ENCODE measurements at regions not wholly inside any gene's neighbourhood (a gene's known extent, or its start where the extent isn't known, plus 50 kb on each side); places are given as distances from the start of the nearest gene placed in this dataset.

DNA sequence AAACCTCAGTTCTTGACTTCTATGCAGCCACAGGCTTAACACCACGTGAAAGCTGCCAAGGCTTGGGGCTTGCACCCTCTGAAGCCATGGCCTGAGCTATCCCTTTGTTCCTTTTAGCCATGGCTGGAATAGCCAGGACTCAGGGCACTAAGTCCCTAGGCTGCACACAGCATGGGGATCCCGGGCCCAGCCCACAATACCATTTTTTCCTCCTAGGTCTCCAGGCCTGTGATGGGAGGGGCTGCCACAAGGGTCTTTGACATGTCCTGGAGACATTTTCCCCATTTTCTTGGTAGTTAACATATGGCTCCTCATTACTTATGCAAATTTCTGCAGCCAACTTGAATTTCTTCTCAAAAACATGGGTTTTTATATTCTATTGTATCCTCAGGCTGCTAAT is 619.1 kb downstream of the NYAP2 start:
- Histone ChIP-seq H3K27me3 (ENCODE audit: control insufficient read depth, insufficient read depth, low read length) (no peaks in the 10 kb centered on the region), H3K4me1 (ENCODE audit: control insufficient read depth in 2 of 3, insufficient read depth in 2 of 3, low read depth in 1 of 3, low read length in 3 of 3) (no peaks in the 10 kb centered on the region), H3K9ac (ENCODE audit: low read length in 3 of 3) (no peak overlapping the region), H3K36me3 (ENCODE audit: control insufficient read depth in 2 of 3, insufficient read depth in 3 of 3, low read length in 3 of 3) (no peaks in the 10 kb centered on the region), H3K27ac (ENCODE audit: low read depth in 2 of 2, low read length in 2 of 2) (no peak overlapping the region), H3K9me3 (ENCODE audit: control insufficient read depth in 2 of 3, insufficient read depth in 1 of 3, low read length in 3 of 3) (no peaks in the 10 kb centered on the region), H3K4me3 (ENCODE audit: low read length in 3 of 3) (no peak overlapping the region)
- DNase-seq (no peak), FAIRE-seq (no peak)
- TF ChIP-seq, protein P1, sequence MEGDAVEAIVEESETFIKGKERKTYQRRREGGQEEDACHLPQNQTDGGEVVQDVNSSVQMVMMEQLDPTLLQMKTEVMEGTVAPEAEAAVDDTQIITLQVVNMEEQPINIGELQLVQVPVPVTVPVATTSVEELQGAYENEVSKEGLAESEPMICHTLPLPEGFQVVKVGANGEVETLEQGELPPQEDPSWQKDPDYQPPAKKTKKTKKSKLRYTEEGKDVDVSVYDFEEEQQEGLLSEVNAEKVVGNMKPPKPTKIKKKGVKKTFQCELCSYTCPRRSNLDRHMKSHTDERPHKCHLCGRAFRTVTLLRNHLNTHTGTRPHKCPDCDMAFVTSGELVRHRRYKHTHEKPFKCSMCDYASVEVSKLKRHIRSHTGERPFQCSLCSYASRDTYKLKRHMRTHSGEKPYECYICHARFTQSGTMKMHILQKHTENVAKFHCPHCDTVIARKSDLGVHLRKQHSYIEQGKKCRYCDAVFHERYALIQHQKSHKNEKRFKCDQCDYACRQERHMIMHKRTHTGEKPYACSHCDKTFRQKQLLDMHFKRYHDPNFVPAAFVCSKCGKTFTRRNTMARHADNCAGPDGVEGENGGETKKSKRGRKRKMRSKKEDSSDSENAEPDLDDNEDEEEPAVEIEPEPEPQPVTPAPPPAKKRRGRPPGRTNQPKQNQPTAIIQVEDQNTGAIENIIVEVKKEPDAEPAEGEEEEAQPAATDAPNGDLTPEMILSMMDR (IDR thresholded peaks at IDR 0.05; ENCODE audit: borderline replicate concordance, extremely low read depth, insufficient read depth), result no peak
- intact Hi-C loops (cut with DNase I), result no loop called here

DNA sequence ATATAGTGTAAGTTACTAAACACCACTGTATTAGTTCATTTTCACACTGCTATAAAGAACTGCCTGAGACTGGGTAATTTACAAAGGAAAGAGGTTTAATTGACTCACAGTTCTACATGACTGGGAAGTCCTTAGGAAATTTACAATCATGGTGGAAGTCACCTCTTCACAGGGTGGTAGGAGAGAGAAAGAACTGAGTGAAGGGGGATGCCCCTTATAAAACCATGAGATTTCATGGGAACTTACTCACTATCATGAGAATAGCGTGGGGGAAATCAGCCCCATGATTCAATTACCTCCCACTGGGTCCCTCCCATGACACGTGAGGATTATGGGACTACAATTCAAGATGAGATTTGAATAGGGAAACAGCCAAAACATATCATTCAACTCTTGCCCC is 618.0 kb downstream of the NYAP2 start:
- Histone ChIP-seq H3K27me3 (ENCODE audit: control insufficient read depth, insufficient read depth, low read length) (no peaks in the 10 kb centered on the region), H3K4me1 (ENCODE audit: control insufficient read depth in 2 of 3, insufficient read depth in 2 of 3, low read depth in 1 of 3, low read length in 3 of 3) (no peaks in the 10 kb centered on the region), H3K9me3 (ENCODE audit: control insufficient read depth in 2 of 3, insufficient read depth in 1 of 3, low read length in 3 of 3) (no peaks in the 10 kb centered on the region), H3K9ac (ENCODE audit: low read length in 3 of 3) (no peak overlapping the region), H3K36me3 (ENCODE audit: control insufficient read depth in 2 of 3, insufficient read depth in 3 of 3, low read length in 3 of 3) (no peaks in the 10 kb centered on the region), H3K4me3 (ENCODE audit: low read length in 3 of 3) (no peak overlapping the region), H3K27ac (ENCODE audit: low read depth in 2 of 2, low read length in 2 of 2) (no peak overlapping the region)
- TF ChIP-seq, protein P1 (IDR thresholded peaks at IDR 0.05; ENCODE audit: borderline replicate concordance, extremely low read depth, insufficient read depth), result no peak
- FAIRE-seq (no peak), DNase-seq (no peak)
- intact Hi-C loops (cut with DNase I), result no loop called here

DNA sequence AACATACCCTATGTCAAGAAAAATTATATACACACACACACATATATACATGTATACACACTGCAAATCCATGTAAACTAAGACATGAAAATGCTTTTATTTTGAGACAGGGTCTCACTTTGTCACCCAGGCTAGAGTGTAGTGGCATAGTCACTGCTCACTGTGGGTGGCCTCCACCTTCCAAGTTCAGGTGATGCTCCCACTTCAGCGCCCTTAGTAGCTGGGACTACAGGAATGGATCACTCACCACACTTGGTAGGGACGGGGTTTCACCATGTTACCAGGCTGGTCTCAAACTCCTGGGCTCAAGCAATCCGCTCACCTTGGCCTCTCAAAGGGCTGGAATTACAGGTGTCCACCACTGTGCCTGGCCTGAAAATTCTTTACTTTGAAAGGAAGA is 617.6 kb downstream of the NYAP2 start:
- Histone ChIP-seq H3K27ac (ENCODE audit: low read depth in 2 of 2, low read length in 2 of 2) (no peak overlapping the region), H3K9me3 (ENCODE audit: control insufficient read depth in 2 of 3, insufficient read depth in 1 of 3, low read length in 3 of 3) (no peaks in the 10 kb centered on the region), H3K4me1 (ENCODE audit: control insufficient read depth in 2 of 3, insufficient read depth in 2 of 3, low read depth in 1 of 3, low read length in 3 of 3) (peaks cover 0 to 2% (median 0%) of the 10 kb centered on the region in 3 donors), H3K4me3 (ENCODE audit: low read length in 3 of 3) (no peak overlapping the region), H3K36me3 (ENCODE audit: control insufficient read depth in 2 of 3, insufficient read depth in 3 of 3, low read length in 3 of 3) (no peaks in the 10 kb centered on the region), H3K27me3 (ENCODE audit: control insufficient read depth, insufficient read depth, low read length) (no peaks in the 10 kb centered on the region), H3K9ac (ENCODE audit: low read length in 3 of 3) (no peak overlapping the region)
- DNase-seq, result no peak
- intact Hi-C loops (cut with DNase I), result no loop called here
- no peak for FAIRE-seq
- TF ChIP-seq, protein P1 (IDR thresholded peaks at IDR 0.05; ENCODE audit: borderline replicate concordance, extremely low read depth, insufficient read depth), result no peak

DNA sequence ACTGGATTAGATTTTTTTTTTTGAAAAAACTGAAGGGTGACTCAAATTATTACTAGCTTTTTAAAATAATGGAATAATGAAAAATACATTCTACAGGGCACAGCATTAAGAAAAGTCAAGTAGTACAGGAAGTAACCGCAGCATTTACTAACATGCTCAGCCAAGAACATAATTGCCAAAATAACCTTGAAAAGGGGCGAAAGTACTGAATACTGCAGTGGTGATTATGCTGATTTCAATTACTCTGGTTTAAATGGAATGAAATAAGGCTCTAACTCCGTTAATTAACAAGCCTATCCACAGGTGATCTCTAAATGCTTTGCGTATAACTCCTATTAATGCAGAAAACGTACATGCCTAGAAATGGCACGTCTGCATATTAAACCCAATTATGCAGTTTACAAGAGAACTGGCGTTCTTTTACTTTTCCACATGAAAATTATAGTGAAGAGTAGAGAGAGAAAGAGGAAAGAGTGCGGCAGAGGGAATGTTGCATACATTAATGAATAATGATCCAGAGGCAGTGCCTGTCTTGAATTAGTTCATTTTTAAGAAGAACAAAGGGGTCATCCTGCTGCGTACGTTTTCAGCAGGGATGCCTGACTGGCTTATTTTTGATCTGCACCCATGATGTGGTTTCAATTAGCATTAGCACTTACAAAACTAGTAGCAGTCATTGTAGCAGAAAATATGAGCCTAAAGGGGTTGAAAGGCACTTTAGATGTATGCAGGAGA is 612.4 kb downstream of the NYAP2 start:
- intact Hi-C loops (cut with DNase I), result no loop called here
- Histone ChIP-seq H3K9ac (ENCODE audit: low read length in 3 of 3) (no peak overlapping the region), H3K4me1 (ENCODE audit: control insufficient read depth in 2 of 3, insufficient read depth in 2 of 3, low read depth in 1 of 3, low read length in 3 of 3) (peaks cover 0 to 2% (median 0%) of the 10 kb centered on the region in 3 donors), H3K9me3 (ENCODE audit: control insufficient read depth in 2 of 3, insufficient read depth in 1 of 3, low read length in 3 of 3) (no peaks in the 10 kb centered on the region), H3K36me3 (ENCODE audit: control insufficient read depth in 2 of 3, insufficient read depth in 3 of 3, low read length in 3 of 3) (no peaks in the 10 kb centered on the region), H3K27me3 (ENCODE audit: control insufficient read depth, insufficient read depth, low read length) (no peaks in the 10 kb centered on the region), H3K27ac (ENCODE audit: low read depth in 2 of 2, low read length in 2 of 2) (no peak overlapping the region), H3K4me3 (ENCODE audit: low read length in 3 of 3) (no peak overlapping the region)
- TF ChIP-seq, protein P1 (IDR thresholded peaks at IDR 0.05; ENCODE audit: borderline replicate concordance, extremely low read depth, insufficient read depth), result no peak
- no peak for FAIRE-seq
- DNase-seq, result no peak
